Panc1 (cell line): ENCODE measurements at regions not wholly inside any gene's neighbourhood (a gene's known extent, or its start where the extent isn't known, plus 50 kb on each side); places are given as distances from the start of the nearest gene placed in this dataset.

Experiments
- ATAC-seq: fragments of 200-7000 bp; cut with Tn5 transposase; 2 replicates; pipeline ENCODE4 v1.9.1; 2020; ENCODE audit warnings: mild to moderate bottlenecking, moderate library complexity
- BruUV-seq: library from RNA; stranded (reverse); fragments of 400-500 nt; replicated peaks from 2 replicates; lab custom pipeline; 2021; lab: Mats Ljungman, UMichigan
- CTCF ChIA-PET: fragments of 300-600 bp; sonication (Branson Sonifier 250); formaldehyde crosslinking; loops from one replicate; lab custom pipeline; 2022; ENCODE audit warnings: antibody characterized with exemption; lab: Charles Lee
- POLR2A ChIA-PET: fragments of 300-600 bp; sonication (Branson Sonifier 250); formaldehyde crosslinking; loops from one replicate; lab custom pipeline; 2022; ENCODE audit warnings: antibody characterized with exemption; lab: Charles Lee
- DNase-seq: peaks from one replicate; pipeline ENCODE4 v3.0.0-alpha.2; 2010; ENCODE audit warnings: low read depth, low spot score
- H3K27ac ChIP-seq: 2 replicates; pipeline ENCODE4 v1.5.1; 2011; ENCODE audit warnings: mild to moderate bottlenecking, low read length, inconsistent platforms
- H3K27me3 ChIP-seq: fragments of 200-500 bp; sonication (Bioruptor generic); 2 replicates; pipeline ENCODE4 v1.6.0; 2014; ENCODE audit warnings: low read length, inconsistent platforms; ENCODE audit not compliant: control insufficient read depth, insufficient read depth
- H3K36me3 ChIP-seq: fragments of 200-500 bp; sonication (Bioruptor generic); 2 replicates; pipeline ENCODE4 v1.5.1; 2014; ENCODE audit warnings: inconsistent platforms, mild to moderate bottlenecking, low read length, moderate library complexity; ENCODE audit not compliant: control insufficient read depth, insufficient read depth
- H3K4me1 ChIP-seq: 2 replicates; pipeline ENCODE4 v1.5.1; 2011; ENCODE audit warnings: inconsistent platforms, mild to moderate bottlenecking, low read length, moderate library complexity; ENCODE audit not compliant: control insufficient read depth, insufficient read depth
- H3K4me3 ChIP-seq, 2 experiments: 2 replicates each; pipeline ENCODE4 v1.5.1; 2011 to 2012; ENCODE audit warnings: low read depth in 2 of 2, low read length in 2 of 2, mild to moderate bottlenecking in 2 of 2, inconsistent platforms in 1 of 2, moderate library complexity in 1 of 2
- H3K9me3 ChIP-seq: fragments of 200-500 bp; sonication (Bioruptor generic); 2 replicates; pipeline ENCODE4 v1.5.1; 2014; ENCODE audit warnings: low read depth, mild to moderate bottlenecking, inconsistent platforms, low read length, moderate library complexity; ENCODE audit not compliant: control insufficient read depth, insufficient read depth
- CTCF ChIP-seq: fragments of 450-650 bp; IDR thresholded peaks from 2 replicates; pipeline ENCODE4 v1.5.1; 2017; ENCODE audit warnings: mild to moderate bottlenecking
- POLR2AphosphoS5 ChIP-seq: IDR thresholded peaks from 2 replicates; pipeline ENCODE4 v1.6.1; 2012; ENCODE audit warnings: mild to moderate bottlenecking, low read depth, low read length, moderate library complexity
- REST ChIP-seq, 2 experiments: IDR thresholded peaks; 2 replicates each; pipeline ENCODE4 v1.6.1; 2011 to 2012; ENCODE audit warnings: low read depth in 2 of 2, control low read depth in 1 of 2, low read length in 1 of 2, mild to moderate bottlenecking in 1 of 2, moderate library complexity in 1 of 2; ENCODE audit not compliant: insufficient read depth in 1 of 2
- SIN3A ChIP-seq: IDR thresholded peaks from 2 replicates; pipeline ENCODE4 v1.6.1; 2012; ENCODE audit warnings: low read depth, mild to moderate bottlenecking, low read length, moderate library complexity, borderline replicate concordance; ENCODE audit not compliant: insufficient read depth
- TCF7L2 ChIP-seq: IDR thresholded peaks from 2 replicates; pipeline ENCODE4 v1.6.1; 2011; ENCODE audit warnings: mild to moderate bottlenecking, low read depth, low read length, inconsistent platforms
- in situ Hi-C: cut with HindIII; loops from 2 replicates; pipeline ENCODE4 v1.10.0; 2016; ENCODE audit warnings: low sequenced_read_pairs, low pct_unique_long_range_greater_than_20kb
- intact Hi-C: fragments of 100-400 bp; cut with micrococcal nuclease; formaldehyde crosslinking; loops from one replicate; pipeline ENCODE4 v1.10.0; 2022; ENCODE audit not compliant: unreplicated experiment

GRCh38 chr13:31639443-31640163 lies 99.7 kb upstream of the RXFP2 start:
- Histone ChIP-seq H3K4me1 (no peaks in the 10 kb centered on the region), H3K27me3 (no peaks in the 10 kb centered on the region), H3K4me3 (no peak overlapping the region), H3K36me3 (no peaks in the 10 kb centered on the region), H3K9me3 (no peaks in the 10 kb centered on the region), H3K27ac (no peak overlapping the region)
- intact Hi-C loops = no loop called here
- ChIA-PET POLR2A (no interaction called here), CTCF (no interaction called here)
- in situ Hi-C loops = no loop called here
- ATAC-seq (no peak), DNase-seq (no peak)
- no TSS peak for BruUV-seq
- no peak for TF ChIP-seq POLR2AphosphoS5
- no peak for TF ChIP-seq TCF7L2
- TF ChIP-seq REST (IDR thresholded peaks at IDR 0.05; ENCODE audit: insufficient read depth in 1 of 2, low read depth in 2 of 2, low read length in 1 of 2) = no peak
- TF ChIP-seq SIN3A = no peak
- TF ChIP-seq CTCF = no peak

DNA sequence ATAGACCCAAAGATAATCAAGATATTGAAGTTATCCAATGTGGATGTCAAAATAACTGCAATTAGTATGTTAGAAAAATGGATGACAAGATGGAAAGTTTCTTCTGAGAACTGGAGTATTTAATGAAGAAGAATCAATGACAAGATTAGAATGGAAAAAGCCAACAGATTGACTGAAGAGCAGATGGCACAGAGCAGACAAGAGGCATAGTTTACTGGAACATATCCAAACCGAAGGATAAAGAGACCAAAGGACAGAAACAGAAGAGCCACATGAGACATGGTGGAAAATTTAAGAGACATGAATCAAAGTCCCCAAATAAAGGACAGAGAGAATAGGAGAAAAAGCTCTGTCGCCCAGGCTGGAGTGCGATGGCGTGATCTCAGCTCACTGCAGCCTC lies 89.6 kb upstream of the RXFP2 start:
- CTCF ChIA-PET = no interaction called here
- no TSS peak for BruUV-seq
- intact Hi-C loops = no loop called here

More for the DNA sequence above, 89.6 kb upstream of the RXFP2 start:
- Histone ChIP-seq H3K4me3 (no peak overlapping the region), H3K4me1 (no peaks in the 10 kb centered on the region), H3K9me3 (no peaks in the 10 kb centered on the region), H3K36me3 (no peaks in the 10 kb centered on the region), H3K27me3 (no peaks in the 10 kb centered on the region), H3K27ac (no peak overlapping the region)
- TF ChIP-seq POLR2AphosphoS5 (no peak), SIN3A (no peak), CTCF (no peak), TCF7L2 (no peak), REST (IDR thresholded peaks at IDR 0.05; ENCODE audit: insufficient read depth in 1 of 2, low read depth in 2 of 2, low read length in 1 of 2) (no peak)
- no peak for ATAC-seq
- no peak for DNase-seq
- in situ Hi-C loops = no loop called here
- POLR2A ChIA-PET = no interaction called here
